NCI-H128 (cell line): ENCODE measurements at regions not wholly inside any gene's neighbourhood (a gene's known extent, or its start where the extent isn't known, plus 50 kb on each side); places are given as distances from the start of the nearest gene placed in this dataset.

Experiments used
- DNase-seq: peaks from one replicate; lab custom pipeline; 2025; ENCODE audit not compliant: unreplicated experiment; lab: John Stamatoyannopoulos, UW

GRCh38 chr5:161235569-161235968, 311.0 kb downstream of the GABRB2 start:
- DNase-seq: no peak

- DNase-seq: no peak
These were observed 313.0 kb downstream of the GABRB2 start for GRCh38 chr5:161233553-161233952.

- DNase-seq: no peak
These were observed 316.3 kb downstream of the GABRB2 start for GRCh38 chr5:161230221-161230620.

GRCh38 chr5:161219816-161220215, 326.7 kb downstream of the GABRB2 start:
- DNase-seq: no peak

DNA sequence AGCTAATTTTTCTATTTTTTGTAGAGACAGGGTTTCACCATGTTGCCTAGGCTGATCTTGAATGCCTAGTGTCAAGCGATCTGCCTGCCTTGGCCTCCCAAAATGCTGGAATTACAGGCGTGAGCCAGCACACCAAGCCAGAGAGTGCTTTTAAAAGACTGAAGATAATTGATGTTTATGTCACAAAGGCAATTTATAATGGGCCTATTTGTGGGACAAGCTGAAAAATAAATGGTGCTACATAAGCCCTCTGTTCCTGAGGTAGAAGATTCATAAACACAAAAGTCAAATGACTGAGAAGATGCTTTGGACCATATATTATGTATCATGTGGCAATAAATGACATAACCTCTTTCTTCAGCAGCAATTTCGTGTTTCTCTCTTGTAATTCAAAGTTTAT, 329.6 kb downstream of the GABRB2 start:
- no peak for DNase-seq

DNA sequence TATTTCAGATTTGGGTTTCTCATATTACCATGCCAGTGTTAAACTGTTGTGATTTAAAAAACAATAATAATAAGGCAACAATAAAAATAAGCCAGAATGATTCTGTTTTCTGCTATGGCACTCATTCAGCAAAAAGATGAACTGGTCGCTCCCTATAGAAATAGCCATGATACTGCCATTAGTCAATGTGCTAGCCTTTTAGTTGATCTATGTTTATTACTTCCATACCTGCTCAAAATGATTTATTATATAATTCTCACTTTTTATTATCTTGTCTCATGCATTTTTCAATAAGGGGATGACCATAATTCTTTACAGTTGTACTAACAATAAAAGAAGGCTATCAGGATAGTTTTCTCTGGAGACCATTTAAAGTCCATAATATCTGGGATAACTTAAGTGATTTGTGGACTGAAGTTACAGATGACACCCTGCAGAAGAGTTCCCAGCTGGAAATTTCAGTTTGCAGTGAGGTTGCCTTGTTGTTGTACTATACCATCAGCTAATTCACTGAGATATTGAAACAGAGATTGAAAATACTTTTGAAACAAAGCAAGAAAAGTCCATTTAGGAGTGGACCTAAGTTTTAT, 334.3 kb downstream of the GABRB2 start:
- DNase-seq: no peak

GRCh38 chr5:161201558-161201957, 345.0 kb downstream of the GABRB2 start:
- no peak for DNase-seq

- DNase-seq: no peak
These were observed 338.8 kb upstream of the ATP10B start for GRCh38 chr5:161190778-161191177.

DNA sequence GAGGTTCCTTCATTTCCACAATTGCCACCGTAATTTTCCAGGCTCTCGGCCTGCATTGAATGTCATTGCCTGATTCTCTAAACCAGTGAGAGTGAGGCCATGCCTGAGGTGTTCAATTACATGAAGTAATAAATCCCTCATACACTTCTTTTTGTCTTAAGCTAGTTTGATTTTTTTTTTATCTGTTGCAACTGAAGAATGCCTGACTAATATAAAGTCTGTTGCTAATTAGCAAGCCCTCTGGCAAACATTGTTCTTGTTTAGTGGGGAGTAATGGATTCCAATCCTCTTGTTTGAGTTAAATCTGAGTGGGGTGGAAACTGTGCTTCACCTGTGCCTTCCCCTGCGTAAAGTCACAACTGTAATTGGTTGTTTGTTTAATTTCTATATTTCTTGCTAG, 338.1 kb upstream of the ATP10B start:
- DNase-seq: no peak

- DNase-seq: no peak
These were observed 337.4 kb upstream of the ATP10B start for GRCh38 chr5:161189452-161189851.

DNA sequence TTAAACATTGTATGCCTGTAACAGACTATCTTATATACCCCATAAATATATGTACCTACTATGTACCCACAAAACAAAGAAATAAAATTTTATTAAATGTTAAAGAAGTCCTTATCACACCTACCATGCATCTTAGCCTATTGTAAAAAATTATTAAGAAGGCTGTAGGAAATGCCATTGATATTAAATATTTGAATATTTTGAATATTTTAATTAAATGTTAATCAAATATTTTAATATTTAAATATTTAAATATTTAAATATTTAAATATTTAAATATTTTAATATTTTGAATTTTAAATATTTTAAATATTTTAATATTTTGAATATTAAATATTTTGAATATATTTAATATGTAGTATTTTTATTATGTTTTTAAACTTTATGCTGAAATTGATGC, 331.5 kb upstream of the ATP10B start:
- no peak for DNase-seq

DNA sequence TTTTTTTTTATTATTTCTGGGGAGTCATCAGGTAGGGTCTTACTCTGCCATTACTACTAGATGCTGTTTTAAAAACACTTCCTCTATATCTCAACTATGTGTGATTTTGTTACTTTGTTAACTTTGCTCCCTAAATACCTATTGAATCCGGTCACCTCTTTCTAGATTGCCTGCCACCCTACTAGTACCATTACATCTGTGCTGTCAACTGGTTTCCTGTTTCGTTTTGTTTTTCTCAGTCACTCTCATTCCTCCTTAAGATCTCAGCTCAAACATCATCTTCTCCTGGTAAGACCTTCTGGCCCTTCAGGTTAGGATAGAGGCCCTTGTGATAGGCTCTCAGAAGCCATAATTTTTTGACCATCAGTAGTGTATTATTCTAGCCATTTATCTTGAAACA, 324.2 kb upstream of the ATP10B start:
- DNase-seq: no peak

- no peak for DNase-seq
These were observed 317.8 kb upstream of the ATP10B start for GRCh38 chr5:161169776-161170175.

DNA sequence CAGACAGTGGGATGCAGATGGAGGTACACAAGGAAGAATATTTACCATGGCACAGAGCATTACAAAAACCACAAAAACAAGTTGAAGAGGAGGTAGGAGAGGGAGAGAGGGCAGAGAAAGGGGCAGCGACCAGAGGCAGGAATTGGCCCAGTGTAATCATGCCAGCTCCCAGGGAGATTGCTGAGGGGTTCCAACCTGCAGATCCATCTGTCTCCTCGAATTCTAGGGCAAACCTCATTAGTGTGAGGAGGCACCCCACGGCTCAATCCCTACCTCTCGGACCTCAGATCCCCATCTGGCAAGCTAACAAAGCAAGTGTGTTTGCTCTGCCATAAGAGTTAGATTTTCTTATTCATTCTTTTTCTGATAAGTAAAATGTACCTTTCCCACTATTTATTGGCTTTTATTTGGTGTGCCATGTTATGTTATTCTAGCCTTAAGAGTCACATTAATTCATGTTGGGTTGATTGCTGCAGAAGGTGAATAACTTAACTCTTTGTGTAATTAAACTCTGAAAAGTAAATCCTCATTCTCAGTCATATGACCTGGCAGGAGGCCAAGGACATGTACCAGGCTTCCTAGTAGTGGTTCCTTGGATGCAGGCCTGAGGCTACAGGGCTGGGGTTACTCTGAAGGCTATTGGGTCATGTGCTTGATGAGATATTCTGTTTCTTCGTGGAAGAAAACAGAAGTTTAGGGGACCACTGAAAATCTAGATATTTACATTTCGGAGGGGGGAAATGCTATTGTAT, 315.2 kb upstream of the ATP10B start:
- no peak for DNase-seq

GRCh38 chr5:161165998-161166660, 314.1 kb upstream of the ATP10B start:
- no peak for DNase-seq

- no peak for DNase-seq
These were observed 305.9 kb upstream of the ATP10B start for GRCh38 chr5:161157925-161158324.

GRCh38 chr5:161155451-161155850, 303.4 kb upstream of the ATP10B start:
- no peak for DNase-seq

DNA sequence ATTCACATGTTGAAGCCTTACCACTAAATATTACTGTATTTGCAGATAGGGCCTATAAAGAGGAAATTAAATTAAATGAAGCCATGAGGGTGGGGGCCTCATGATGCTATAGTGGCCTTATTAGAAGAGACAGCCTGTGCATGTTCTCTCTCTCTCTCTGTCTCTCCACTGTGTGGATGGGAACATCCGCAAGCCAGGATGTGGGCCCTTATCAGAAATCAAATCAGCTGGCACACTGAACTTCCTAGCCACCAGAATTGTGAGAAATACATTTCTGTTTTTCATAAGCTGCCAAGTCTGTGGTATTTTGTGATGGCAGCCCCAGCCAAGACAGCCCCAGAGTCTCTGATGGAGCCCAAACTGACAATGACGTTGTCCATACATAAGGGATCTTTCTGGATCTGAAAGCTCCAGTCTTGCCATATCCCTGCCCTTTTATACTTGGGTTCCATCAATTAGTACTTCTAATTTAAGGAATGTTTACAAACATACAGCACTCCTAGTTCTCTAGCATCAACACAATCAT, 300.5 kb upstream of the ATP10B start:
- DNase-seq: no peak

- DNase-seq: no peak
These were observed 298.5 kb upstream of the ATP10B start for GRCh38 chr5:161150441-161150988.

DNA sequence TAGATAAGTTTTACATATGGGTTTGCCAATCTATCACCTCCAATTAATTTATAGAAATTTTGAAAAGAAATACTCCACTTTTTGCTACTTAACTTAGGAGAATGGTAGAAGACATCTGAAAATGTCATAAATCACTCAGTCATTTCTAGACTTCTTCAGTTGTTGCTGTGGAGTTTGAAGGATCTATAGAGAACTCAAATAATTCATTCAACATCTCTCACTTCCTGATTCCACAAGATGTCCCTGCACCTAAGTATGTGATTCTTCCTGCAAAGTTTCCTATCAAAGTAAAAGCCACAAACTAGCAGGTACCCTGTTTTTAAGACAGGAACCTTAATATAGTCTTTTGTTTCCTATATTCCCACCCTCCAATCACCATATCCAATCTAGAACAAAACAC, 297.1 kb upstream of the ATP10B start:
- no peak for DNase-seq

- no peak for DNase-seq
These were observed 286.9 kb upstream of the ATP10B start for GRCh38 chr5:161138751-161139455.
